Uterus (tissue), 3 donors: ENCODE measurements at regions not wholly inside any gene's neighbourhood (a gene's known extent, or its start where the extent isn't known, plus 50 kb on each side); places are given as distances from the start of the nearest gene placed in this dataset.

Source experiments
- DNase-seq, 2 donors: peaks; one replicate each; pipeline ENCODE4 v3.0.0-alpha.2; 2019 to 2020
- H3K27ac ChIP-seq, 2 donors: fragments of 200-600 bp; sonication (generic); 1 replicate in 1 of 2; 2 replicates in 1 of 2; pipeline ENCODE4 v1.5.1; 2016 to 2018
- H3K27me3 ChIP-seq, 2 donors: fragments of 200-600 bp; sonication (generic); one replicate each; pipeline ENCODE4 v1.5.1; 2018 to 2019; ENCODE audit warnings: control low read depth in 1 of 2
- H3K36me3 ChIP-seq, 2 donors: fragments of 200-600 bp; sonication (generic); one replicate each; pipeline ENCODE4 v1.5.1; 2019; ENCODE audit warnings: control low read depth in 1 of 2
- H3K4me1 ChIP-seq, 2 donors: fragments of 200-600 bp; sonication (generic); one replicate each; pipeline ENCODE4 v1.5.1; 2018 to 2019; ENCODE audit warnings: control low read depth in 1 of 2
- H3K4me3 ChIP-seq, 2 donors: fragments of 200-600 bp; sonication (generic); 1 replicate in 1 of 2; 2 replicates in 1 of 2; pipeline ENCODE4 v1.5.1; 2018 to 2019; ENCODE audit warnings: mild to moderate bottlenecking in 1 of 2
- H3K9me3 ChIP-seq, 2 donors: fragments of 200-600 bp; sonication (generic); one replicate each; pipeline ENCODE4 v1.5.1; 2019; ENCODE audit warnings: control low read depth in 1 of 2
- CTCF ChIP-seq, 4 experiments: fragments of 200-600 bp in 2 of 4; fragments of 450-650 bp in 2 of 4; sonication (generic) in 2 of 4; IDR thresholded peaks; one replicate each; pipeline ENCODE4 v1.5.1; 2016 to 2019; ENCODE audit warnings: antibody characterized with exemption in 4 of 4, mild to moderate bottlenecking in 2 of 4, moderate library complexity in 1 of 4
- POLR2A ChIP-seq, 2 donors: fragments of 450-650 bp; IDR thresholded peaks; one replicate each; pipeline ENCODE4 v1.6.1; 2016; ENCODE audit warnings: antibody characterized with exemption in 2 of 2, mild to moderate bottlenecking in 1 of 2, moderate library complexity in 1 of 2
- intact Hi-C: fragments of 100-400 bp; cut with DNase I; formaldehyde crosslinking; loops from one replicate; pipeline ENCODE4 v1.15.1; 2023; ENCODE audit warnings: low total_unique reads
- donor health status: DM: yes; HTN: yes; CAD: no.

GRCh38 chr6:85126485-85127167 lies 323.3 kb upstream of the NT5E start:
- H3K4me3 ChIP-seq: no peak overlapping the region
- no peaks in the 10 kb centered on the region for H3K27me3 ChIP-seq
- peak in 1 of 2 donors; percentile 28 for DNase-seq
- intact Hi-C loops: no loop called here
- H3K36me3 ChIP-seq: no peaks in the 10 kb centered on the region
- no peaks in the 10 kb centered on the region for H3K9me3 ChIP-seq
- H3K4me1 ChIP-seq: no peaks in the 10 kb centered on the region
- no peak overlapping the region for H3K27ac ChIP-seq
- TF ChIP-seq CTCF (IDR thresholded peaks at IDR 0.05): peak; percentile 27 to 43 (median 30)
- no peak for TF ChIP-seq POLR2A (IDR thresholded peaks at IDR 0.05)

- intact Hi-C loops: no loop called here
- no peaks in the 10 kb centered on the region for H3K27me3 ChIP-seq
- DNase-seq: no peak
- H3K4me1 ChIP-seq: no peaks in the 10 kb centered on the region
- TF ChIP-seq POLR2A (IDR thresholded peaks at IDR 0.05): no peak
- no peak for TF ChIP-seq CTCF (IDR thresholded peaks at IDR 0.05)
- no peak overlapping the region for H3K27ac ChIP-seq
- H3K36me3 ChIP-seq: no peaks in the 10 kb centered on the region
- no peak overlapping the region for H3K4me3 ChIP-seq
- no peaks in the 10 kb centered on the region for H3K9me3 ChIP-seq
These were observed 324.4 kb upstream of the NT5E start for GRCh38 chr6:85125526-85125925.

GRCh38 chr6:85124472-85125354 lies 325.2 kb upstream of the NT5E start:
- intact Hi-C loops: no loop called here

GRCh38 chr6:85121158-85121557 lies 328.7 kb upstream of the NT5E start:
- Histone ChIP-seq H3K27ac (no peak overlapping the region), H3K4me1 (no peaks in the 10 kb centered on the region), H3K9me3 (no peaks in the 10 kb centered on the region), H3K27me3 (no peaks in the 10 kb centered on the region), H3K4me3 (no peak overlapping the region), H3K36me3 (no peaks in the 10 kb centered on the region)
- no peak for DNase-seq
- intact Hi-C loops: no loop called here
- TF ChIP-seq POLR2A (IDR thresholded peaks at IDR 0.05) (no peak), CTCF (IDR thresholded peaks at IDR 0.05) (no peak)

More at GRCh38 chr6:85124472-85125354, 325.2 kb upstream of the NT5E start:
- no peak overlapping the region for H3K27ac ChIP-seq
- no peak for TF ChIP-seq CTCF (IDR thresholded peaks at IDR 0.05)
- TF ChIP-seq POLR2A (IDR thresholded peaks at IDR 0.05): no peak
- no peak for DNase-seq
- H3K9me3 ChIP-seq: no peaks in the 10 kb centered on the region
- H3K4me3 ChIP-seq: no peak overlapping the region
- no peaks in the 10 kb centered on the region for H3K4me1 ChIP-seq
- H3K36me3 ChIP-seq: no peaks in the 10 kb centered on the region
- H3K27me3 ChIP-seq: no peaks in the 10 kb centered on the region

GRCh38 chr6:85118652-85119235 lies 331.1 kb upstream of the NT5E start:
- H3K4me1 ChIP-seq: no peaks in the 10 kb centered on the region
- H3K36me3 ChIP-seq: no peaks in the 10 kb centered on the region
- H3K27me3 ChIP-seq: no peaks in the 10 kb centered on the region
- TF ChIP-seq POLR2A (IDR thresholded peaks at IDR 0.05): no peak
- TF ChIP-seq CTCF (IDR thresholded peaks at IDR 0.05): no peak
- no peak overlapping the region for H3K27ac ChIP-seq
- intact Hi-C loops: no loop called here
- no peak overlapping the region for H3K4me3 ChIP-seq
- DNase-seq: no peak
- H3K9me3 ChIP-seq: no peaks in the 10 kb centered on the region
